ENCODE measurements at regions not wholly inside any gene's neighbourhood (a gene's known extent, or its start where the extent isn't known, plus 50 kb on each side); places are given as distances from the start of the nearest gene placed in this dataset.

DNA sequence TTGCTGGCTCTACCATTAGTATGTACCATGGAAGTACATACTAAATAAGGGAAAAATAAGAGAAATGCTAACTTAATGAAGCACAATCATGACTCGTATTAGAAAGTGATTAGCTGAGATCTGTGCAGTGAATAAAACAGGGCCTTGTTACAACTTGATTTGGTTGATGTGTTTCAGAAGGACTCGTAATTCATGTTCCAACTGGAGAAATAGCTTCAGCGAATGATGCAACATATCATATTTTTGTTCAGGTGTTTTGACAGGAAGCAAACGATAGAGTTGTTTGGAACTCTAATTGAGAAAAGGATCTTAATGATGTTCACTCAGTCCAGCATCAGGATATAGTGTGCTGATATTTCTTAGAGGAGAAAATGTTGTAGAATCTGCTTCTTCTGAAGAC lies 474.6 kb upstream of the WWC1 start:
- no peak overlapping the region for H3K4me3 ChIP-seq (ENCODE audit: low read depth, low read length)
- TF ChIP-seq, protein P1, sequence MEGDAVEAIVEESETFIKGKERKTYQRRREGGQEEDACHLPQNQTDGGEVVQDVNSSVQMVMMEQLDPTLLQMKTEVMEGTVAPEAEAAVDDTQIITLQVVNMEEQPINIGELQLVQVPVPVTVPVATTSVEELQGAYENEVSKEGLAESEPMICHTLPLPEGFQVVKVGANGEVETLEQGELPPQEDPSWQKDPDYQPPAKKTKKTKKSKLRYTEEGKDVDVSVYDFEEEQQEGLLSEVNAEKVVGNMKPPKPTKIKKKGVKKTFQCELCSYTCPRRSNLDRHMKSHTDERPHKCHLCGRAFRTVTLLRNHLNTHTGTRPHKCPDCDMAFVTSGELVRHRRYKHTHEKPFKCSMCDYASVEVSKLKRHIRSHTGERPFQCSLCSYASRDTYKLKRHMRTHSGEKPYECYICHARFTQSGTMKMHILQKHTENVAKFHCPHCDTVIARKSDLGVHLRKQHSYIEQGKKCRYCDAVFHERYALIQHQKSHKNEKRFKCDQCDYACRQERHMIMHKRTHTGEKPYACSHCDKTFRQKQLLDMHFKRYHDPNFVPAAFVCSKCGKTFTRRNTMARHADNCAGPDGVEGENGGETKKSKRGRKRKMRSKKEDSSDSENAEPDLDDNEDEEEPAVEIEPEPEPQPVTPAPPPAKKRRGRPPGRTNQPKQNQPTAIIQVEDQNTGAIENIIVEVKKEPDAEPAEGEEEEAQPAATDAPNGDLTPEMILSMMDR (IDR thresholded peaks at IDR 0.05; ENCODE audit: control insufficient read depth, extremely low read depth, insufficient read depth) = no peak
- DNase-seq (ENCODE audit: low read depth) = no peak

DNA sequence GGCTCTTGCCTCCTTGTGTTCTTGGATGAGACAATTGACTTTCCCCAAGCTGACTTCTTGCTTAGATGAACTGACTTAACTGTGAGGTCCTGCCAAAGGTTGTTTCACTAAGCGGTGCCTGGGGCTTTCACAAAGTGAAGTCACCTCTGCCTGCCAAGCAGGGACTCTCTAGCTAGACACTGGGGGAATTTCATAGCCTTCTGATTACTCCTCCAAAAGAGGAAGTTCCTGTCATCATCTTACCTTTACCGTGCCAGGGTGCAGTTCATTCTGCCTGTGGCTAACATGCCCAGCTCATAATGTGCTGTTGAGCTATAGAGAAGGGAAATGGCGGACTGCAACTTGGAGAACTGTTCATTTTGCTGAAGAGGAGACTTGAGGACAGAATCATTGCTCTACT lies 472.0 kb upstream of the WWC1 start:
- H3K4me3 ChIP-seq (ENCODE audit: low read depth, low read length) = no peak overlapping the region
- no peak for DNase-seq (ENCODE audit: low read depth)
- TF ChIP-seq, protein P1 (IDR thresholded peaks at IDR 0.05; ENCODE audit: control insufficient read depth, extremely low read depth, insufficient read depth) = no peak

DNA sequence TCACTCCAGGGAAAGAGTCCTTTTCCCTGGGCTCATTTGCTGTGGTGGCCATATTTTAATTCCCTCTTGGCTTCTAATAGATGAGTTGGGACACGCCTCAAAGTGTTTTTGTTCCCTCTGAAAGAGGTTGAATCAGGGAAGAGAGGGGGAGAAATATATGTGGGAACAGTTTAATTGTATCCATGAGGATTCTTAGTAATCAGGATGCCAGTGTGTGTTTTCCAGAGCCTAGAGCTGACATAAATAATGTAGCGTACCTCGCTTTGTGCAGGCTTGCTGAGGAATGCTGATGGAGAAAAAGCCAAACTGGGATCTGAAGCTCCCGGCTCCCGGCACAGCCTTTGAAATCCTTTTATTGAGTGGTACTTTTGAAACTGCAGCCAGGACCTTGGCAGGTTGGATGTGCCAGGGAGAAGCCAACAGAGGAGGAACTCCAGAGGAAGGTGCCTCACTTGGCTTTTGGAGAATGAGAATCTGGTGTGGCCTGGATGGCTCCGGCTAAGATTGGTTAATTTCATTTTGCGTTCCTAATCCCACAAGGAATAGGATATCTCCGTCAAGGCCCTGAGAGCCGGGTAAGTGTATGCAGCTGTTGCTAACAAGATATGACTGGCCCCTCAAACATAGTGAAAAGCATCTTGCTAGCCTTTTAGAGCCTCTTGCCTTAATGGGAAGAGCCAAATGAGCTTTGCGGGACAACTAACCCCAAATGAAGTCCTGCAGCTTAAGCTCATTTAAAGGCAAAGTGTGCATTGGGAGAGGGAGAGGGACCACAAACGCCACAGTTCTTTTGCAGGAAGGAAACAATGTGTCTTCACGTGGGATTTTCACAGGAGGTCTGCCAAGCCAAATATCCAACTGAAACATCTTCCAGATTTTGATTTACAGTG lies 471.1 kb upstream of the WWC1 start:
- TF ChIP-seq, protein P1 (IDR thresholded peaks at IDR 0.05; ENCODE audit: control insufficient read depth, extremely low read depth, insufficient read depth) = no peak
- no peak overlapping the region for H3K4me3 ChIP-seq (ENCODE audit: low read depth, low read length)
- no peak for DNase-seq (ENCODE audit: low read depth)

DNA sequence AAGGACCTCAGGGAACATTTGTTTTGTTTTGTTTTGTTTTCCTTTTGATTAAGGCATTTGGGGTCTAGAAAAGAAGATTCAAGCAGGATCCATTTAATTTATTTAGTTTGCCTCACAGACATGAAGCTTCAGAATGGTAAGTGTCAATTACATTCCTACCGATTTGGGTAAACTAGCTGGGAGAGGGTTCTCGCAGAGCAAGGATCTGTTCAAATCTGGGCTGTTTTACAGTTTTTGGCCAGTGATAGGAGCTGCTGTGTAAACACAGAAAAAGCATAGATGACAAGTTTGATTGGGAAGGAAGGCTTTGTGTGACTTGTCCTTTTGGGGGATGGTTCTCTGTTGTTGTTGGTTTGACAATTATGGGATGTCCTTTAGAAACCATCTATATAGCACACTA lies 470.3 kb upstream of the WWC1 start:
- TF ChIP-seq, protein P1 (IDR thresholded peaks at IDR 0.05; ENCODE audit: control insufficient read depth, extremely low read depth, insufficient read depth) = no peak
- no peak overlapping the region for H3K4me3 ChIP-seq (ENCODE audit: low read depth, low read length)
- DNase-seq (ENCODE audit: low read depth) = no peak

DNA sequence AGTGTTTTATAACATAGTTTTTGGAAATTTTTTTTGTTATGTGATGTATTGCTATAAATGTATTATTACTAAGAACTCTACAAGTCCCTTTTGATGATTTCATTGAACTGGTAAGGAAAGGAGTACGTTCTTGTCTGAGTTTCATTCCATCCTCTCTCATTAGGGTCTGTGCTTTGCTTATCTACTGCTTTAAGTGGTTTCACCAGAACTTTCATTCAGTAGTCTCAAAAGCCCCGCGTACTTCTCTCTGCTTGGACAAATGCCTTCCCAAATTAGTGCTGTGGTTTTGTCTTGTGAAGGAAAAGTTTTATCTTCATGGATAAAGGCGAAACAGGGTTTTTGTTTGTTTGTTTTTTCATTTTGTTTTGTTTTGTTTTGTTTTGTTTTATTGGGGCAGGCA lies 469.8 kb upstream of the WWC1 start:
- TF ChIP-seq, protein P1 (IDR thresholded peaks at IDR 0.05; ENCODE audit: control insufficient read depth, extremely low read depth, insufficient read depth) = no peak
- no peak for DNase-seq (ENCODE audit: low read depth)
- H3K4me3 ChIP-seq (ENCODE audit: low read depth, low read length) = no peak overlapping the region

DNA sequence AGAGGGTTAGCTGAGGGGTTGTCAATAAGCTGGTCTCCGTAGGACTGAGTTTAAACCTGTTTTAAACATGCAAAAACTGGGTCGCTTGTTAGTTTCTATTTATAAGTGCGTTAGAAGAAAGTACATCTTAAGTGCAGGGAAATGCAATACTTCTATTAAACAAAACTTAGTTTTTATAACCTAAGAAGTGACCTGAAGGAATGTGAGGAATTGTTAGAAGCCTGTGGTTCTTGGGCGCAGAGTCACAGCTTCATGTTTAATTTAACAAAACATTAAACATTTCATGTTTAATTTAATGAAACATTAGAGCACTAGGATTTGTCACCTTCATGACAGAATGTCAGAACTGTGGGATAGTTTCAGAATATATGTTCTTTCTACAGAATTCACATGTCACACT lies 469.2 kb upstream of the WWC1 start:
- TF ChIP-seq, protein P1 (IDR thresholded peaks at IDR 0.05; ENCODE audit: control insufficient read depth, extremely low read depth, insufficient read depth) = no peak
- H3K4me3 ChIP-seq (ENCODE audit: low read depth, low read length) = no peak overlapping the region
- DNase-seq (ENCODE audit: low read depth) = no peak

- no peak for DNase-seq (ENCODE audit: low read depth)
- no peak overlapping the region for H3K4me3 ChIP-seq (ENCODE audit: low read depth, low read length)
- TF ChIP-seq, protein P1 (IDR thresholded peaks at IDR 0.05; ENCODE audit: control insufficient read depth, extremely low read depth, insufficient read depth) = no peak
Measured at GRCh38 chr5:167823405-167823804, 468.0 kb upstream of the WWC1 start.

Data from LNCaP clone FGC (cell line).